Astrocyte of the spinal cord (primary cell): ENCODE measurements at regions not wholly inside any gene's neighbourhood (a gene's known extent, or its start where the extent isn't known, plus 50 kb on each side); places are given as distances from the start of the nearest gene placed in this dataset.

ENCODE experiments used
- DNase-seq: peaks from one replicate; pipeline ENCODE4 v3.0.0; 2011; ENCODE audit warnings: low read depth, low spot score
- H3K4me3 ChIP-seq: 2 replicates; pipeline ENCODE4 v1.5.1; 2011; ENCODE audit warnings: low read depth, mild to moderate bottlenecking, low read length, moderate library complexity
- in situ Hi-C: cut with HindIII; loops from 2 replicates; pipeline ENCODE4 v1.10.0; 2017; ENCODE audit warnings: low sequenced_read_pairs
- TF ChIP-seq, protein P1 (sequence below): IDR thresholded peaks from 2 replicates; pipeline ENCODE4 v1.5.1; 2012; ENCODE audit warnings: low read depth, mild to moderate bottlenecking, low read length, inconsistent platforms

DNA sequence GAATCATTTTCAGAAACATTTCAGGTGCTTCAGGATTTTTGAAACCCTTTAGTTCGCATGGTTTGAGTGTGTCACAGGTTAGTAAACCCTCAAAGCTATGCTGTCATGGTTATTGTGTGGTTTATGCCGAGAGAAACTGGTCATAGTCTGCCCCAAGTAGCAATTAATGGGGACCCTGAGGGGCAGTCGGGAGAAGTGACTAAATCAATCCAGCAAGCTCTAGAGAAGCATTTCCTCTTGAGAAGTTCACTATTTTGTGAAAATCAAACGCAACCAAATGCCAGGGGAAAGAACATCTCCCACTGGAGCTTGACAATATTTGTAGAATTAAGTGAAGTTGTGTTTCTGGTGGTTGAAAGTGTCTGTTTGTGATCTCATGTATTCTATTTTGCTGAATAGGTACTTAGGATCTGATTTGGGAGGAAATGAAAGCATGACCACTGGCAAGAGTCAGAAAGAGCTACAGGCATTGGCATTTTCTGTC, 63.0 kb upstream of the BACH1 start:
- TF ChIP-seq, protein P1, sequence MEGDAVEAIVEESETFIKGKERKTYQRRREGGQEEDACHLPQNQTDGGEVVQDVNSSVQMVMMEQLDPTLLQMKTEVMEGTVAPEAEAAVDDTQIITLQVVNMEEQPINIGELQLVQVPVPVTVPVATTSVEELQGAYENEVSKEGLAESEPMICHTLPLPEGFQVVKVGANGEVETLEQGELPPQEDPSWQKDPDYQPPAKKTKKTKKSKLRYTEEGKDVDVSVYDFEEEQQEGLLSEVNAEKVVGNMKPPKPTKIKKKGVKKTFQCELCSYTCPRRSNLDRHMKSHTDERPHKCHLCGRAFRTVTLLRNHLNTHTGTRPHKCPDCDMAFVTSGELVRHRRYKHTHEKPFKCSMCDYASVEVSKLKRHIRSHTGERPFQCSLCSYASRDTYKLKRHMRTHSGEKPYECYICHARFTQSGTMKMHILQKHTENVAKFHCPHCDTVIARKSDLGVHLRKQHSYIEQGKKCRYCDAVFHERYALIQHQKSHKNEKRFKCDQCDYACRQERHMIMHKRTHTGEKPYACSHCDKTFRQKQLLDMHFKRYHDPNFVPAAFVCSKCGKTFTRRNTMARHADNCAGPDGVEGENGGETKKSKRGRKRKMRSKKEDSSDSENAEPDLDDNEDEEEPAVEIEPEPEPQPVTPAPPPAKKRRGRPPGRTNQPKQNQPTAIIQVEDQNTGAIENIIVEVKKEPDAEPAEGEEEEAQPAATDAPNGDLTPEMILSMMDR: no peak
- no peak overlapping the region for H3K4me3 ChIP-seq
- in situ Hi-C loops: no loop called here
- DNase-seq: no peak

DNA sequence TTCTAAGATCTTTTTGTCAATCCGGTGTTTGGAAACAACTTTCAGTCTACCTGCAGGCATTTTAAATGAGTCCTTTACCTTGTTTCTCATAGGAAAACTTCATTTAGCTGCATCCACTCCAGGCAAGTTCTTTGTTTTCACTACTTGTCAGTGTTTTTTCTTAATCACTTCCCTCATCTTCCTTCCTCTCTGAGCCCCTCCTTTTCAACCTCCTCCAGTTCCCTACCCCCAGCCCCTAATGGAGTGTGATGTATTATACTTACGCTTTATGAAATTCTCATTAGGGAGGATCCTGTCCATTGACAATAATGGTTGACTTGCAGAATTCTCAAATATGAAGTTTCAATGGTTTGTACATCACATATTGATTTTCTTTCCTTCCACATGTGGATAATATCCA, 62.5 kb upstream of the BACH1 start:
- no peak for DNase-seq
- TF ChIP-seq, protein P1: no peak
- no peak overlapping the region for H3K4me3 ChIP-seq
- in situ Hi-C loops: no loop called here

DNA sequence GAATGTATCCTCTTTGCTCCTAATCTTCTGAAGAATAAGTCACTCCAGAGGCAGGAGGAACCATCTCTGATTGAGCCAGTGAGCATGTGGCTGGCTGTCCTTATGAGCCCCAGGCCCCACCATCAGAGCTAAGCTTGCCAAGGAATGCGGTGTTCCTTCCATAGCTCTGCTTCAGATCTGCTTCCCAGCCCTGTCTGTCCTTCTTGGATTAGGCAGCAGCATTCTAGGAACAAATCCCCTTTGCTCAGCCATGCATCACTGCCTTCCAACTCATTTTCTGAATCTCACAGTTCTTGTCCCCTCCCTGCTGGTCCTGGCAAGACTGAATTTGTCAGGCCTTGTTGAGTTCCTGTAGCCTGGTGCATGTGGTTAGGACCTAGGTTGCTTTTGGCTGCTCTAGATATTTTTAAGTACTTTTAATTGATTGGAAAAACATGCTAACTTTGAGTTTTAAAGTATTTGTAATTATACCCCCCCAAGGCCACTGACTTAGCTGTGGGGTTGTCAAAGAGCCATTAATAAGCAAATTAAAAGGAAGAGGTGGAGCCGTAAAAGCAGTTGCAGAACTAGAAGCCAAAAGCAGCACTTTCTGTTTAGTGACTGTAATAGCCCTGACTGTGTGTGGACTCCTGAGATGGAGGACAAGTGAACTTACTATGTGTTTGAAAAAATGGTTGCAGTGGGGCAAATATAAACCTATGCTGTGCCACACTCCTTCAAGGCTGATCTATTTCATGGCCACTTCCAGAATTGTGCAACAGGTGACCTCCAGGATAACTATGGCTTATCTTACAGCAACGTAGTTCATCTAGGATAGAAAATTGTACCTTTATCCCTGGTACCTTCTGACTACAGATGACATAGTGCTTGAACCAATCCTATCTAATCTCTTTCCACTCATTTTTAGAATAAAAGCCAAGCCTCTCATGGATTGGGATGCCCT, 61.3 kb upstream of the BACH1 start:
- DNase-seq: no peak
- no peak overlapping the region for H3K4me3 ChIP-seq
- TF ChIP-seq, protein P1: no peak
- in situ Hi-C loops: no loop called here

- no peak overlapping the region for H3K4me3 ChIP-seq
- TF ChIP-seq, protein P1: no peak
- no peak for DNase-seq
- in situ Hi-C loops: no loop called here
Observed at GRCh38 chr21:29238053-29238966, 60.4 kb upstream of the BACH1 start.

DNA sequence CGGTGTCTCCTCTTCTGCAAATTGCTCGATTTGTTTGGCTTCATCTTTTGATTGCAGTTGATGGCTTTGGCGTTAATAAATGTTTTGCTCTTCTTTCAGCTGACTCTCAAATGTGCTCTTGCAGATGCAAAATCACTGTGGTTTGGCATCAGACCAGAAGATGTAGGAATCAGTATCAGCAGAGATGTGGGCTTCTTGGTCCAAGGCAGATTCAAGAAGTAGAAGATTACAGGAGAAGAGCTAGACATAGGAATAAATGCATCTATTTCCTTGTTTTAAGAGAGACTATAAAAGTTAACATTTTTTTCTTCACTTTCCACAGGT, 59.8 kb upstream of the BACH1 start:
- H3K4me3 ChIP-seq: no peak overlapping the region
- TF ChIP-seq, protein P1: no peak
- DNase-seq: peak; percentile 39
- in situ Hi-C loops: no loop called here

GRCh38 chr21:29240136-29240535, 58.6 kb upstream of the BACH1 start:
- in situ Hi-C loops: no loop called here
- TF ChIP-seq, protein P1: no peak
- H3K4me3 ChIP-seq: no peak overlapping the region
- no peak for DNase-seq
